Trophoblast cell (in vitro differentiated cells and primary cell): ENCODE measurements at regions not wholly inside any gene's neighbourhood (a gene's known extent, or its start where the extent isn't known, plus 50 kb on each side); places are given as distances from the start of the nearest gene placed in this dataset.

ENCODE experiments used
- DNase-seq, 2 donors: peaks; one replicate each; pipeline ENCODE4 v3.0.0-alpha.2; 2016
- H2AFZ ChIP-seq: 2 replicates; pipeline ENCODE4 v1.6.1; 2013; ENCODE audit warnings: low read length, moderate library complexity, mild to moderate bottlenecking; ENCODE audit not compliant: insufficient read depth, poor library complexity
- H2AK5ac ChIP-seq: 2 replicates; pipeline ENCODE4 v1.6.1; 2013; ENCODE audit warnings: mild to moderate bottlenecking, low read length
- H2BK120ac ChIP-seq: 2 replicates; pipeline ENCODE4 v1.6.1; 2013; ENCODE audit warnings: low read length, mild to moderate bottlenecking, moderate library complexity; ENCODE audit not compliant: insufficient read depth, poor library complexity
- H2BK12ac ChIP-seq: 2 replicates; pipeline ENCODE4 v1.6.1; 2013; ENCODE audit warnings: mild to moderate bottlenecking, low read length, moderate library complexity
- H2BK5ac ChIP-seq: 2 replicates; pipeline ENCODE4 v1.6.1; 2013; ENCODE audit warnings: low read length, low read depth, moderate library complexity, mild to moderate bottlenecking; ENCODE audit not compliant: poor library complexity
- H3K14ac ChIP-seq: 2 replicates; pipeline ENCODE4 v1.6.1; 2013; ENCODE audit warnings: mild to moderate bottlenecking, low read length
- H3K18ac ChIP-seq: 2 replicates; pipeline ENCODE4 v1.6.1; 2013; ENCODE audit warnings: mild to moderate bottlenecking, low read length
- H3K23ac ChIP-seq: 2 replicates; pipeline ENCODE4 v1.6.1; 2013; ENCODE audit warnings: low read length
- H3K27ac ChIP-seq: 2 replicates; pipeline ENCODE4 v1.5.1; 2013; ENCODE audit warnings: low read depth, mild to moderate bottlenecking, inconsistent platforms, low read length, moderate library complexity
- H3K27me3 ChIP-seq: 2 replicates; pipeline ENCODE4 v1.6.1; 2013; ENCODE audit warnings: inconsistent platforms, mild to moderate bottlenecking, low read length, moderate library complexity; ENCODE audit not compliant: insufficient read depth
- H3K36me3 ChIP-seq, 2 experiments: 1 replicate in 1 of 2; 2 replicates in 1 of 2; pipeline ENCODE4 v1.6.1; 2013; ENCODE audit warnings: low read length in 2 of 2, mild to moderate bottlenecking in 2 of 2, moderate library complexity in 1 of 2; ENCODE audit not compliant: insufficient read depth in 2 of 2, control insufficient read depth in 1 of 2
- H3K4ac ChIP-seq: 2 replicates; pipeline ENCODE4 v1.6.1; 2013; ENCODE audit warnings: low read depth, mild to moderate bottlenecking, low read length, moderate library complexity
- H3K4me1 ChIP-seq, 2 experiments: 1 replicate in 1 of 2; 2 replicates in 1 of 2; pipeline ENCODE4 v1.6.1; 2013; ENCODE audit warnings: low read length in 2 of 2, mild to moderate bottlenecking in 2 of 2, moderate library complexity in 1 of 2; ENCODE audit not compliant: insufficient read depth in 2 of 2, control insufficient read depth in 1 of 2
- H3K4me2 ChIP-seq: 2 replicates; pipeline ENCODE4 v1.6.1; 2013; ENCODE audit warnings: inconsistent platforms, mild to moderate bottlenecking, low read length, moderate library complexity
- H3K4me3 ChIP-seq: 2 replicates; pipeline ENCODE4 v1.5.1; 2013; ENCODE audit warnings: mild to moderate bottlenecking, low read depth, low read length, inconsistent platforms
- H3K79me1 ChIP-seq: one replicate; pipeline ENCODE4 v1.6.1; 2013; ENCODE audit warnings: low read length
- H3K79me2 ChIP-seq: 2 replicates; pipeline ENCODE4 v1.6.1; 2013; ENCODE audit warnings: low read length, mild to moderate bottlenecking; ENCODE audit not compliant: control insufficient read depth, insufficient read depth, poor library complexity
- H3K9ac ChIP-seq: 2 replicates; pipeline ENCODE4 v1.6.1; 2013; ENCODE audit warnings: mild to moderate bottlenecking, low read length
- H3K9me3 ChIP-seq: 2 replicates; pipeline ENCODE4 v1.6.1; 2013; ENCODE audit warnings: low read depth, mild to moderate bottlenecking, control low read depth, inconsistent platforms, low read length; ENCODE audit not compliant: insufficient read depth
- H4K12ac ChIP-seq: 2 replicates; pipeline ENCODE4 v1.6.1; 2013; ENCODE audit warnings: low read depth, mild to moderate bottlenecking, low read length, moderate library complexity
- H4K8ac ChIP-seq: 2 replicates; pipeline ENCODE4 v1.6.1; 2013; ENCODE audit warnings: low read depth, mild to moderate bottlenecking, low read length, moderate library complexity
- H4K91ac ChIP-seq: one replicate; pipeline ENCODE4 v1.6.1; 2013; ENCODE audit warnings: low read depth, mild to moderate bottlenecking, low read length, moderate library complexity
- WGBS: extraction: QIAGEN DNeasy Blood & Tissue Kit; methylation state at CpG from one replicate; pipeline ENCODE4 v1.1.7; 2013; ENCODE audit warnings: missing lambda C conversion rate; ENCODE audit not compliant: insufficient read length, insufficient coverage; ENCODE audit errors: extremely low coverage; 5-methylcytosine and 5-hydroxymethylcytosine counted together

DNA sequence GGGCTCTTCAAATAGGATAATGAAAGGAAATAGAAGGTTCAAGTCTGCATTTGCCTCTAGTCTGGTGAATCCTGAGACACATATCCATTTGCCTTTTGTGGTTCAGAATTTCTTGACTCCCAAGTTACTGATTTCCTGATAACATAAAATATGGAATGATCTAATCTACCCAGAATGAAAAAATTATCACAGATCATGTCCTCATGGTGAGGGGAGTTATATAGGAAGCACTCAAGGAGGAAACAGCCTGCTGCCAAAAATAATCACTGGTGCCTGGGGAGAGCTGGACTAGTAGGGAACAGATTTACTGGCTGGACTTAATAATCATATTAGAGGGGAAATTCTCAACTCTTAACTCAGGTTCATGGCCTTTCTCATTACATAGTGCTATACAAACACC lies 95.5 kb upstream of the STK17B start:
- Histone ChIP-seq H3K4ac (no peak overlapping the region), H2BK5ac (no peak overlapping the region), H3K27me3 (no peaks in the 10 kb centered on the region), H2AK5ac (no peak overlapping the region), H4K8ac (no peak overlapping the region), H2BK12ac (no peak overlapping the region), H3K4me3 (no peak overlapping the region), H3K14ac (no peak overlapping the region), H2AFZ (no peak overlapping the region), H3K79me1 (peaks cover 6% of the 10 kb centered on the region), H3K4me2 (no peak overlapping the region), H2BK120ac (no peak overlapping the region), H3K9ac (no peak overlapping the region), H3K4me1 (peaks cover 6% of the 10 kb centered on the region in 2 experiments), H3K36me3 (no peaks in the 10 kb centered on the region), H3K18ac (no peak overlapping the region), H3K9me3 (no peaks in the 10 kb centered on the region), H3K23ac (no peak overlapping the region), H3K27ac (no peak overlapping the region), H3K79me2 (no peaks in the 10 kb centered on the region), H4K12ac (no peak overlapping the region), H4K91ac (no peak overlapping the region)
- no peak for DNase-seq

DNA sequence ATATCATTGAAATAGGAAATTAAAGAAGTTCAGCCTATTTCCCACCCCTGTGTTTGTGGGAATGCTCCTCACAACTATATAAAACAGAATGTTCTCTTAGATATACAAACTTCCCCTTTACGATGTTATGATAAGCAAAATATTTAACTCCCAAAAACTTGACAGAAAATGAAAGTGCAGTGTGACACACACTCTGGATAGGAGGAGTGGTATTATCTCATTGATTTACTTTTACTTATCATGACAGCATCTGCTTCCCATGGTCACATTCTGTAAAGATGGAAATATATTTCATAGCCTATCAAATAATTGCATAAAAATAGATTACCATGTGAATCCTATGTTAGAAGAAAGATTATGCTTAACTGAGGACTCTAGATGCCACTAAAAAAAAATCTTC lies 96.6 kb upstream of the STK17B start:
- Histone ChIP-seq H3K4me3 (no peak overlapping the region), H3K36me3 (no peaks in the 10 kb centered on the region), H3K27me3 (no peaks in the 10 kb centered on the region), H2BK120ac (no peak overlapping the region), H2AFZ (no peak overlapping the region), H2BK12ac (no peak overlapping the region), H4K8ac (no peak overlapping the region), H2BK5ac (no peak overlapping the region), H3K18ac (no peak overlapping the region), H3K79me1 (no peaks in the 10 kb centered on the region), H3K4ac (no peak overlapping the region), H3K23ac (no peak overlapping the region), H3K14ac (no peak overlapping the region), H4K12ac (no peak overlapping the region), H3K79me2 (no peaks in the 10 kb centered on the region), H3K4me2 (no peak overlapping the region), H2AK5ac (no peak overlapping the region), H3K4me1 (peaks cover 0 to 2% of the 10 kb centered on the region in 2 experiments), H3K9me3 (no peaks in the 10 kb centered on the region), H3K27ac (no peak overlapping the region), H4K91ac (no peak overlapping the region), H3K9ac (no peak overlapping the region)
- no peak for DNase-seq
- no CpG with 5 or more reads among the region's 1 CpG for WGBS

DNA sequence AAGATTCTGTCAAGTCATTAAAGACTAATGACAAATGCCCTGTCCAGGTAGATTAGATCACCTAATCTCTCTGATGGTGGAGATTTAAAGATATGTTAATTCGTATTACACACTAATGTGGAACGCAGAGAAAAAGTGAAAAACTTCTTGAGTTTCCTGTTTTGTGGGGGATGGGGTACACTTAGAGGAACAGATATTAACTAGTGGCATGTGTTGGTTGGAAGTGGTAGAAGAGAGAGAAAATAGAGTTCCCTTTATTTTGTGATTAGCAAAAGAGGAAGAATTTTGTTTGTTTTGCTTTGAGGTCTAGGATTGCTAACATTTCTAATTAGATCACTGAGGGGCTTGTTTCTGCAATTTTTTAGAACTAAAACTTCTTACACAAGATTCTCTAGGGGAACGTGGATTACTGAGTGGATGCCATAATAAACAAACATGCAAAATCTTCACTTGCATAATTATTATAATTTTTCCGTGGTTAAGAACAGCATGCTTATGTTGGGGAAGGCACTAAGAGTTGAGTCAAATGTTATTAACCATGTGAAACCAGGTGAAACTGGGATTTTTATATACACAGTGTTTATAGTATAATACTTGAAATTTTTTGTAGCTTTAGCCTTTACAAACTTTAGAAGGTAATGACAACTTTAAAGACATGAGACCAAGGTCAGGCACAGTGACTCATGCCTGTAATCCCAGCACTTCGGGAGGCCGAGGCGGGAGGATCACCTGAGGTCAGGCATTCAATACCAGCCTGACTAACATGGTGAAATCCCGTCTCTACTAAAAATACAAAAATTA lies 97.4 kb upstream of the STK17B start:
- Histone ChIP-seq H3K79me2 (no peaks in the 10 kb centered on the region), H2BK12ac (no peak overlapping the region), H3K4me3 (no peak overlapping the region), H3K9ac (no peak overlapping the region), H2AFZ (no peak overlapping the region), H3K4ac (no peak overlapping the region), H4K8ac (no peak overlapping the region), H3K79me1 (no peaks in the 10 kb centered on the region), H3K14ac (no peak overlapping the region), H2BK120ac (no peak overlapping the region), H2AK5ac (no peak overlapping the region), H4K12ac (no peak overlapping the region), H3K18ac (no peak overlapping the region), H3K9me3 (no peaks in the 10 kb centered on the region), H3K36me3 (no peaks in the 10 kb centered on the region), H4K91ac (no peak overlapping the region), H3K27me3 (no peaks in the 10 kb centered on the region), H2BK5ac (no peak overlapping the region), H3K4me1 (peaks cover 0 to 2% of the 10 kb centered on the region in 2 experiments), H3K23ac (no peak overlapping the region), H3K4me2 (no peak overlapping the region), H3K27ac (no peak overlapping the region)
- no CpG with 5 or more reads among the region's 8 CpGs for WGBS
- DNase-seq: peak; percentile 57 to 80

- H3K79me1 ChIP-seq: no peaks in the 10 kb centered on the region
- no peak overlapping the region for H4K12ac ChIP-seq
- no peak overlapping the region for H2BK12ac ChIP-seq
- no peak overlapping the region for H4K91ac ChIP-seq
- no CpG with 5 or more reads among the region's 3 CpGs for WGBS
- no peak overlapping the region for H3K4ac ChIP-seq
- H3K9ac ChIP-seq: no peak overlapping the region
- H3K4me3 ChIP-seq: no peak overlapping the region
- H3K9me3 ChIP-seq: no peaks in the 10 kb centered on the region
- no peak overlapping the region for H3K18ac ChIP-seq
- H3K14ac ChIP-seq: no peak overlapping the region
- H3K4me2 ChIP-seq: no peak overlapping the region
- H3K4me1 ChIP-seq: peaks cover 0 to 3% of the 10 kb centered on the region in 2 experiments
- no peak overlapping the region for H3K27ac ChIP-seq
- no peak overlapping the region for H3K23ac ChIP-seq
- no peaks in the 10 kb centered on the region for H3K36me3 ChIP-seq
- H4K8ac ChIP-seq: no peak overlapping the region
- H3K79me2 ChIP-seq: no peaks in the 10 kb centered on the region
- no peak overlapping the region for H2AFZ ChIP-seq
- no peaks in the 10 kb centered on the region for H3K27me3 ChIP-seq
- H2BK120ac ChIP-seq: no peak overlapping the region
- no peak overlapping the region for H2BK5ac ChIP-seq
- no peak for DNase-seq
- no peak overlapping the region for H2AK5ac ChIP-seq
These were observed 100.4 kb upstream of the STK17B start for GRCh38 chr2:196271795-196272194.
